Gastroesophageal sphincter (tissue), 3 donors: ENCODE measurements at regions not wholly inside any gene's neighbourhood (a gene's known extent, or its start where the extent isn't known, plus 50 kb on each side); places are given as distances from the start of the nearest gene placed in this dataset.

Source experiments
- POLR2AphosphoS5 ChIP-seq: sonication (generic); formaldehyde crosslinking; IDR thresholded peaks from one replicate; pipeline ENCODE4 v1.6.1; 2017; ENCODE audit warnings: antibody characterized with exemption
- TF ChIP-seq, protein P1 (sequence below), 4 experiments: fragments of 200-600 bp in 2 of 4; fragments of 450-650 bp in 2 of 4; sonication (generic) in 1 of 4; IDR thresholded peaks; one replicate each; pipeline ENCODE4 v1.5.1; 2017 to 2019; ENCODE audit warnings: antibody characterized with exemption in 4 of 4, mild to moderate bottlenecking in 2 of 4, moderate library complexity in 2 of 4

DNA sequence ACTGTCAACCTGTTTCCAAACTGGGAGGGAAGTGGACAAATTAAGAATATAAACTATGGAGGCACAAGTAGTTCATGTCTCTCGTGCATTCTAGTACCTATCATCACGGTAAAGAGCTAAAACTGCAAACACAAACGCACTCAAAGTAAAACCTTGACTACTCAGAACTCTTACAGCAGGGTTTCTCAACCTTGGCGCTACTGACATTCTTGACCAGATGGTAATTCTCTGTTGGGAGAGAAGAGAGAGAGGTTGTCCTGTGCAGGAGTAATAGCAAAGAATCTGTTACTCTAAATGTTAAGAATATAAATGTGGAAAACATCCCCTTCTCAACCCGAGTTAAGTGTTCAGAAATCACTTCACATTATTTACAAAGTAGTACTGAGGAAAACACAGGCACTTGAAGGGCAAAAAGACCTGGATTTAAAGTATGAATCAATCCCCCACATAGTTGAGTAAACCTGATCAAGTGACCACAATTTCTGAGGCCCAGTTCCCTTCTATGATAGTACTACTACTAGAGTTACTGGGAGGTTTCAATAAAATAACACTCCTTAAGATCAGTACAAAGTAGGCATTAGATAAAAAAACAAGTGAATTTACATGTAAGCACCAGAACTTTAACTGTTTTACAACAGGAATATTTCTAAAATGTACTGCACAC lies 73.1 kb upstream of the ARHGAP32 start:
- TF ChIP-seq, protein P1, sequence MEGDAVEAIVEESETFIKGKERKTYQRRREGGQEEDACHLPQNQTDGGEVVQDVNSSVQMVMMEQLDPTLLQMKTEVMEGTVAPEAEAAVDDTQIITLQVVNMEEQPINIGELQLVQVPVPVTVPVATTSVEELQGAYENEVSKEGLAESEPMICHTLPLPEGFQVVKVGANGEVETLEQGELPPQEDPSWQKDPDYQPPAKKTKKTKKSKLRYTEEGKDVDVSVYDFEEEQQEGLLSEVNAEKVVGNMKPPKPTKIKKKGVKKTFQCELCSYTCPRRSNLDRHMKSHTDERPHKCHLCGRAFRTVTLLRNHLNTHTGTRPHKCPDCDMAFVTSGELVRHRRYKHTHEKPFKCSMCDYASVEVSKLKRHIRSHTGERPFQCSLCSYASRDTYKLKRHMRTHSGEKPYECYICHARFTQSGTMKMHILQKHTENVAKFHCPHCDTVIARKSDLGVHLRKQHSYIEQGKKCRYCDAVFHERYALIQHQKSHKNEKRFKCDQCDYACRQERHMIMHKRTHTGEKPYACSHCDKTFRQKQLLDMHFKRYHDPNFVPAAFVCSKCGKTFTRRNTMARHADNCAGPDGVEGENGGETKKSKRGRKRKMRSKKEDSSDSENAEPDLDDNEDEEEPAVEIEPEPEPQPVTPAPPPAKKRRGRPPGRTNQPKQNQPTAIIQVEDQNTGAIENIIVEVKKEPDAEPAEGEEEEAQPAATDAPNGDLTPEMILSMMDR (IDR thresholded peaks at IDR 0.05) = no peak
- TF ChIP-seq POLR2AphosphoS5 = no peak
